Middle frontal gyrus (tissue), 1 donor: ENCODE measurements at regions not wholly inside any gene's neighbourhood (a gene's known extent, or its start where the extent isn't known, plus 50 kb on each side); places are given as distances from the start of the nearest gene placed in this dataset.
"Not testable (repeated sequence)": the region's sequence is repeated elsewhere in the genome, so short reads cannot be mapped to it uniquely, and the experiment has no call there.

ENCODE experiments used
- DNase-seq: peaks from one replicate; pipeline ENCODE4 v3.0.0-alpha.2; 2015; ENCODE audit warnings: low spot score; ENCODE audit errors: extremely low spot score

- no peak for DNase-seq
These were observed 483.6 kb downstream of the PCDH20 start for GRCh38 chr13:60931858-60932546.

DNA sequence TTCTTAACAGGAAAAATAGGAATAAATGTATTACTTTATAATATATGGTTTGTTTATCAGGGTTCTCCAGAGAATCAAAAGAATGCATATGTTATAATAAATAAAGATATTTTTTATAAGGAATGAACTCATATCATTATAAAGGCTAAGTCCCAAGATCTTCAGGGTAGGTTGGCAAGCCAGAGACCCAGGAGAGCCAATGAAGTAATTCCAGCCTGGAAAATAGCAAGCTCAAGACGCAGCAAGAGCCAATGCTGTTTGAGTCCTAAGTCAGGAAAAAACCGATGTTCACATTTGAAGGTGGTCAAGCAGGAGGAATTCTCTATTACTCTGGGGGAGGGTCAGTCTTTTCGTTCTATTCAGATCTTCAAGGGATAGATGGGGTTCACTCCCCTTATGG, 490.0 kb downstream of the PCDH20 start:
- no peak for DNase-seq

DNA sequence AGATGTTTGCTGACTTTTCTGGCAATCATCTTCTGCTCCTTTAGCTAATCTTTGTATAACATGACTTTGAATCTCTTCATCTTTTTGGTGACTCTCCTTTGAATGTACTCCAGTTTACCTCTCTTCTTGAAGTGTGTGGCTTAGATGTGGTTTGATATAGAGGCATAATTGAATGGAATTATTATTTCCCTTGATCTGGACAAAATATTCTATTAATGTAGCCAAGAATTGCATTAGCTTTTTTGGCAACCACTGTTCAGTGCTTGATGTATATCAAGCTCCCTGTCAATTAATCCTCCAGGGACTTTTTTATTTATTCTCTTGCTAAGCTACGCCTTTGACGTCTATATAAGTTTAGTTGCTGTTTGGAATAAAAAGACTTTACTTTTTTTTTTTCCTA, 490.8 kb downstream of the PCDH20 start:
- no peak for DNase-seq

DNA sequence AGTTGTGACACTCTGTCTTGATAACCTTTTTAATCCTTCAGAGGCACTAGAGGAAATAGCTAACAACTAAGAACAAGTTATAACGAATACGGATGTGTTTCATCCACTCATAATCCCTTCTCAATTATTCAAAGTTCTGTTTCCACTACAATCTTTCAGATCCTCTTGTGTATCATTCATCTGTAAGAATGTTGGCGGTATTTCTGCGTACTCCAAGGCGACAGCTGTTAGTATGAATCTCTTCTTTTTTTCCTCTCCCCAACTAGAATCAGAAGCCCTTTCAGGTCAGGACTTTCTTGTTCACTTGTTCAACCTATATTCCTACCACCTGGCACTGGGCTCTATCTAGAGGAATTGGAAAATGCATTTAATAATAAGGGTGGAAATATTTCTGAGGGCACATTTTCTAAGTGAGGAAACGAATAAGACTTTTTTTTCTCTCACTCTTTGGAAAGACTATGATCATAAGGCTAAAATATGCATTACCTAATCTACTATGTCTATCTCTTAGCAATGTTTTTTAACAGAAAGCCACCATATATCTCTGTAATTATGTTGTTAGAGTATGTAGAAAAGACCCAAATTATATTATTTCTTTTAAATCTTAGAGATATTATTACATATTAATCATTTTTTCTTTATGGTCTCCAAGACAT, 492.9 kb downstream of the PCDH20 start:
- DNase-seq: no peak

- DNase-seq: no peak
These were observed 496.8 kb downstream of the TDRD3 start for GRCh38 chr13:60893801-60894200.

- no peak for DNase-seq
These were observed 490.7 kb downstream of the TDRD3 start for GRCh38 chr13:60887711-60888110.

DNA sequence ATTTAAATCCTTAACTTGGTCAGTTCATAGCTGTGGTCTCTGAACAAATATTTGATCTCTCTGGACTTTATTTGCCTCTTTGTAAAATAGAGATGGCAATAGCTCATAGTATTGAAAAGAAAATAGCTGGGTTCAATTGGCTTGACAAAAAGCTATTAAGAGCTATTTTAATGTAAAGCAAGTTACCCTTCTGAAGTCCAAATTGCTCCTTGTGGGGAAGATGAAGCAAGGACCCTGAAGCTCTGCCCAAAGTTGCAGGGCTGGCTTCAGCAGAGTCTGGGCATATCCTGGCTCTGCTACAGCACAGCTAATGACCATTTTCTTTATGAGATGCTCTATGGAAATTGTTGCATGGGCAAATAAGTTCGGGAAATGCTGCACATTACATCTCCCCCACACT, 484.5 kb downstream of the TDRD3 start:
- no peak for DNase-seq

GRCh38 chr13:60873116-60873515, 476.1 kb downstream of the TDRD3 start:
- DNase-seq: no peak

GRCh38 chr13:60869941-60870613, 473.1 kb downstream of the TDRD3 start:
- DNase-seq: no peak

DNA sequence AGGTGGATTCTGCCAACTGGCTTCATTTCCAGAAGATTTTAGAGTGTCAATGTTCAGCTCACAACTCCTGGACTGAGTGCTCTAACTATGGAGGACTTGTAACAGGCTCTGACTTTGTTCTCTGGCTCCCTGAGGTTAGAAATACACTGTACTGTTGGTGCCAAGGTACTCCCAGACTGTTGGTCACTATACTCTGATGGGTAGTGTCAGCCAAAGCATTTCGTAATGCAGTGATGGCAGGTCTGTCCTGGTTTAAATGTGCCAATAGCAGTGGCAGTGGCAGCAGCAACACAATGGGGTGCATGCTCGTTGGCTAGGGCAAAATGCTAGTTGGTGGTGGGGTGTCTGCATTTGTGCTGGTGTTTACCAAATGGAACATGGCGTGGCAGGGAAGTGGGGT, 472.2 kb downstream of the TDRD3 start:
- no peak for DNase-seq

GRCh38 chr13:60862036-60862435, 465.0 kb downstream of the TDRD3 start:
- no peak for DNase-seq

DNA sequence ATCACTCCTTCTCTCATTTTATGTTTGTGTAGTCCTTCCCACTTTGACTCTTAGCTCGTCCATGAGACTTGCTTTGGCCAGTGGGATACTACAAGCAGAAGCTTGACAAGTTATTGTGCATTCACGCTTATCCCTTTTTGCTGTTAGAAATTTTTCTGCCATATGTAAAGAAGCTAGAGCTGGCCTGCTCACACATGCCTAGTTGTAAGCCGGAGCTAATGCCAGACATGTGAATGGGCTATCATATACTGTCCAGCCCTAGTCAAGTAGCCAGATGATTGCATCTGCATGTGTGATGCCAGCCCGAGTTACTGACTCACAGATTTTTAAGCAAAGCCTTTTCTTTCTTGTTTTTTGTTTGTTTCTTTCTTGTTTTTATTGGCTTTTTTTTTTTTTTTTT, 460.7 kb downstream of the TDRD3 start:
- no peak for DNase-seq

DNA sequence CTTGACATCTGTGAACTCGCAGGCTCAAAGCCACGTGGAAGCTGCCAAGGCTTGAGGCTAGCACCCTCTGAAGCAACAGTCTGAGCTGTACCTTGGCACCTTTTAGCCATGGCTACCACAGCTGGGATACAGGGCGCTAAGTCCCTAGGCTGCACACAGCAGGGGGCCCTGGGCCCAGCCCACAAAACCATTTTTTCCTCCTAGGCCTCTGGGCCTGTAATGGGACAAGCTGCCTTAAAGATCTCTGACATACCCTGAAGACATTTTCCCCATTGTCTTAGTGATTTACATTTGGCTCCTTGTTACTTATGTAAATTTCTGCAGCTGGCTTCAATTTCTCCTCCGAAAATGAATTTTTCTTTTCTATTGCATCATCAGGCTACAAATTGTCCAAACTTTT, 455.9 kb downstream of the TDRD3 start:
- DNase-seq: no peak

- no peak for DNase-seq
These were observed 454.4 kb downstream of the TDRD3 start for GRCh38 chr13:60851378-60851777.

GRCh38 chr13:60850526-60850925, 453.5 kb downstream of the TDRD3 start:
- DNase-seq: no peak

GRCh38 chr13:60838581-60838980, 441.6 kb downstream of the TDRD3 start:
- no peak for DNase-seq

DNA sequence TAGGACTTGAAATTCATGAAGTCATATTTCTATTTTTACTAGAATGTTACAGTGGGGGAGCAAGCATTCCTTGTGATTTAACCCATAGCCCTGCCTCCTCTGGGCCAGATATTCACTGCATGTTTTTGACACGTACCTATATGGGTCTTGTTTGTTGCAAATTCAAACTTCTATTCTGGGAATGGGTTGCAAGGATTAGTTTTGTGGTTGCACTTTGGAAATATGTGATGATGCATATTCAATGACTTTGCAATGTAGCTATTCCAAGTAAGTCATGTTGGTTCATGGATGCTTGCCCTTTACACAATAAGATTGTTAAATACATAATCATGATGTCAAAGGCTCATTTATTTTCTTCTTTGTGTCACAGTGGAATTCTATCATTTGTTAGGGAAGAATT, 440.8 kb downstream of the TDRD3 start:
- no peak for DNase-seq

DNA sequence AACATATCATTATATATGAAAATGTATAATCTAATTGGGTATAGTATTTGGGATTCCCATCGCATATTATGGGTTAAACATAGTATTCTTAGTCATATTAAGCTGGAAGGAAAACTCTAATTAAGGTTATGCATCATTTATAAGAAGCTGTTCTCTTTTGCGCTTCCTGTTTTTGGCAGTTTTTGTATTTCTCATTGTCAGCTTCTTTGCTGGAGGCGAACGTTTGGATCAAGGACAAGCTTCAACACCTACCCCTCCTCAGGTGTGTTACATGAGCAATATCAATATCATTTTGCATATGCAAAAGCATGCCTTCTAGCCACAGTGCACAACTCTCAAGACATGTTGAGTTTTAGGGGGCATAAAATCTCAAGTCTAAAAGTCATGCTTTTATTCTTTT, 439.8 kb downstream of the TDRD3 start:
- no peak for DNase-seq

DNA sequence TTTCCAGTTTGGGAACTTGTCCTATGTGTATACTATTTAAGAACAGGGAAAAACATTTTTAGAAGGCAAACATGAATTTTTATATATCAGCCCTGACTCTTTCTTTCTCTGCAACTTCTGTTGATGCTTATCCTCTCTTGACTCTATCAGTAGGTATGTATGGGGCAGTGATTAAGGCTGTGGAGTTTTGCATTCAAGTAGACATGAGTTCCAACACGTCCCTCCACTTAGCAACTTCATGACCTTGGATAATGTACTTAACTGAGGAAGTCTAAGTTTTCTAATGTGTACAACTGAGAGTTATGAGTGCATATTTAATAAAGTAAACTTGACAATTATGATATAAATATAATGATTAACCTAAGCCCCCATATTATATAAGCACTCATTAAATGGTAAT, 414.6 kb downstream of the TDRD3 start:
- DNase-seq: no peak

- not testable (repeated sequence) for DNase-seq
These were observed 408.6 kb downstream of the TDRD3 start for GRCh38 chr13:60805640-60806039.

DNA sequence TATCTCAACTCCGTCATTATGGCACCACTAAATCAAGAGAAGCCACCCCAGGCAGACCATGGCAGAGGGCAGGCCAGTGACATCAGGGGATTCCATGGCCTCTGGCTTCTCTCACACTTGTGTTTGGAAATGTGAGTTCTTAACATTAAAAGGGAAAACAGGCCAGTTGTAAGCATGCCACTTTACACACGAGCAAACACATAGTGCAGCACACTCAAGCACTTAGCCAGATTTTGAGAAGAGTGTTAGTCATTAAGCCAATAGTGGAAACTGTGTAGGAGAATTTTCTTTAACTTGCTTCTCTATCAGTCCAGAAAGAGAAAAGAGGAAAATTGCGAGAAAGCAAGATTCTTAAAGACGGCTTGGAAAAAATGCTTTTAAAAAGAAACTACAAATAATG, 401.5 kb downstream of the TDRD3 start:
- no peak for DNase-seq

GRCh38 chr13:60797112-60797511, 400.1 kb downstream of the TDRD3 start:
- DNase-seq: no peak

DNA sequence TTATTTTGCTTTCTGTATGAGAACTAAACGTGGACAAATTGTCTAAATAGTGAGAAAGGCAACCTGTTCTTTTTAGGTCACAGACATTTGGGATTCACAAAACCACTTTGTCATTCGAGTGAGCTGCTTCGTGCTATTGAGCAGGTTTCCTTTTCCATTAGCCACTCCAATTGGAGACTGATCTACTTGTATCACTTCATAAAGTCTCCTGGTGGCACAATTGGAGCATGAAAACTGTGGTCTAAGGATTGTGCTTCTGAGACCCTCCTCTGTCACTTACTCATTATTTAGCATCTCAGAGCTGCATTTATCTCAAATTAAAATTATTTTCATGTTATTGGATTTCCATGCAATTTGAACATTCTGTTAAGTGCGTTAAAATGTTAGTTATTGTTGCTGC, 397.7 kb downstream of the TDRD3 start:
- no peak for DNase-seq
